ENCODE measurements at regions not wholly inside any gene's neighbourhood (a gene's known extent, or its start where the extent isn't known, plus 50 kb on each side); places are given as distances from the start of the nearest gene placed in this dataset.

DNA sequence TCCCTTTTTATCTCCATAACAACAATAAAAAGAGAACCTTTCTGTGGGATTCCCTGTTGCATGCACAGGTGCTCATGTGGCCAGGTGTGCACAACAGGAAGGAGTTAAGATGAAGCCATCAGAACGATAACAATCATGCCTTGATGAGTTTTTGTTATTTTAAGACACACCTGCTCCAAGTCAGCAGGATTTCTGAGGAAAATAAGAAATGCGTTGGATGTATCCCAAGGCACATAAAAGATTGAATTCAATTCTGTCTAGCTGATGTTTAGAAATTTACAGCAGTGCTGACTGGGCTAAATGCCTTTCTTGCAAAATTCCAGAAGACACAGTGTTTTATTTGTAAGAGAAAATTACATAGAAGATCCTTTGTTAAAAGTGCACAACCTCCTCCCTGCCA is 1678.2 kb downstream of the ARAP2 start:
- no peaks in the 10 kb centered on the region for H3K27me3 ChIP-seq
- intact Hi-C loops (cut with DNase I), result no loop called here
- no peak overlapping the region for H3K27ac ChIP-seq
- H3K4me3 ChIP-seq, result no peak overlapping the region
- no peaks in the 10 kb centered on the region for H3K36me3 ChIP-seq
- no peaks in the 10 kb centered on the region for H3K9me3 ChIP-seq
- TF ChIP-seq, protein P1, sequence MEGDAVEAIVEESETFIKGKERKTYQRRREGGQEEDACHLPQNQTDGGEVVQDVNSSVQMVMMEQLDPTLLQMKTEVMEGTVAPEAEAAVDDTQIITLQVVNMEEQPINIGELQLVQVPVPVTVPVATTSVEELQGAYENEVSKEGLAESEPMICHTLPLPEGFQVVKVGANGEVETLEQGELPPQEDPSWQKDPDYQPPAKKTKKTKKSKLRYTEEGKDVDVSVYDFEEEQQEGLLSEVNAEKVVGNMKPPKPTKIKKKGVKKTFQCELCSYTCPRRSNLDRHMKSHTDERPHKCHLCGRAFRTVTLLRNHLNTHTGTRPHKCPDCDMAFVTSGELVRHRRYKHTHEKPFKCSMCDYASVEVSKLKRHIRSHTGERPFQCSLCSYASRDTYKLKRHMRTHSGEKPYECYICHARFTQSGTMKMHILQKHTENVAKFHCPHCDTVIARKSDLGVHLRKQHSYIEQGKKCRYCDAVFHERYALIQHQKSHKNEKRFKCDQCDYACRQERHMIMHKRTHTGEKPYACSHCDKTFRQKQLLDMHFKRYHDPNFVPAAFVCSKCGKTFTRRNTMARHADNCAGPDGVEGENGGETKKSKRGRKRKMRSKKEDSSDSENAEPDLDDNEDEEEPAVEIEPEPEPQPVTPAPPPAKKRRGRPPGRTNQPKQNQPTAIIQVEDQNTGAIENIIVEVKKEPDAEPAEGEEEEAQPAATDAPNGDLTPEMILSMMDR (IDR thresholded peaks at IDR 0.05), result no peak
- TF ChIP-seq POLR2A (IDR thresholded peaks at IDR 0.05), result no peak
- no peak for ATAC-seq
- DNase-seq, result no peak
- no peaks in the 10 kb centered on the region for H3K4me1 ChIP-seq
- 48% methylated on average over 2 of the region's 2 CpGs for WGBS (ENCODE audit: insufficient coverage, low coverage, low lambda C conversion rate, missing lambda C conversion rate)

DNA sequence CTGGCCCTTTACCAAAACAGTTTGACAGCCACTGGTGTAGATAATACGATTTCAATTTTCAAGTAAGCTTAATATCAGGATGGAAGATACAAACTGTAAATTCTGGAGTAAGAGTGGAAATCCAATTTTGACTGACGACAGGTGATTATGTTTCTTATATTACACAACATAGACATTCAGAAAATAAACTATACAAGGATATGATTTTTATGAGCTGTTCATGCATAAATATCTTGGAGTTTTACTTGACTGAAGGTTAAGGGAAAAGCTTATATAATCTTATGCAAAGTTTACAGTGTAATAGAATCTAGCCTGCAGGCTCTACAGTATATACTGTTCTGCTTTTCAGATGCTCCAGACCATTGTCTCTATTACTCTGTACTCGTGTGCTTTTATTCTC is 1672.3 kb downstream of the ARAP2 start:
- DNase-seq (no peak), ATAC-seq (no peak)
- Histone ChIP-seq H3K27me3 (no peaks in the 10 kb centered on the region), H3K4me3 (no peak overlapping the region), H3K9me3 (no peaks in the 10 kb centered on the region), H3K4me1 (no peaks in the 10 kb centered on the region), H3K36me3 (no peaks in the 10 kb centered on the region), H3K27ac (no peak overlapping the region)
- no peak for TF ChIP-seq POLR2A (IDR thresholded peaks at IDR 0.05)
- TF ChIP-seq, protein P1 (IDR thresholded peaks at IDR 0.05), result no peak
- intact Hi-C loops (cut with DNase I), result no loop called here
- WGBS (ENCODE audit: insufficient coverage, low coverage, low lambda C conversion rate, missing lambda C conversion rate), result 16% methylated on average over 3 of the region's 3 CpGs

- TF ChIP-seq, protein P1 (IDR thresholded peaks at IDR 0.05), result no peak
- no peak for TF ChIP-seq POLR2A (IDR thresholded peaks at IDR 0.05)
- no peaks in the 10 kb centered on the region for H3K9me3 ChIP-seq
- no peak overlapping the region for H3K27ac ChIP-seq
- intact Hi-C loops (cut with DNase I), result no loop called here
- ATAC-seq (no peak), DNase-seq (no peak)
- no peaks in the 10 kb centered on the region for H3K36me3 ChIP-seq
- H3K4me3 ChIP-seq, result no peak overlapping the region
- 31% methylated on average over 3 of the region's 3 CpGs for WGBS (ENCODE audit: insufficient coverage, low coverage, low lambda C conversion rate, missing lambda C conversion rate)
- H3K4me1 ChIP-seq, result no peaks in the 10 kb centered on the region
- no peaks in the 10 kb centered on the region for H3K27me3 ChIP-seq
Measured at GRCh38 chr4:34615315-34615714, 1629.0 kb downstream of the ARAP2 start.

DNA sequence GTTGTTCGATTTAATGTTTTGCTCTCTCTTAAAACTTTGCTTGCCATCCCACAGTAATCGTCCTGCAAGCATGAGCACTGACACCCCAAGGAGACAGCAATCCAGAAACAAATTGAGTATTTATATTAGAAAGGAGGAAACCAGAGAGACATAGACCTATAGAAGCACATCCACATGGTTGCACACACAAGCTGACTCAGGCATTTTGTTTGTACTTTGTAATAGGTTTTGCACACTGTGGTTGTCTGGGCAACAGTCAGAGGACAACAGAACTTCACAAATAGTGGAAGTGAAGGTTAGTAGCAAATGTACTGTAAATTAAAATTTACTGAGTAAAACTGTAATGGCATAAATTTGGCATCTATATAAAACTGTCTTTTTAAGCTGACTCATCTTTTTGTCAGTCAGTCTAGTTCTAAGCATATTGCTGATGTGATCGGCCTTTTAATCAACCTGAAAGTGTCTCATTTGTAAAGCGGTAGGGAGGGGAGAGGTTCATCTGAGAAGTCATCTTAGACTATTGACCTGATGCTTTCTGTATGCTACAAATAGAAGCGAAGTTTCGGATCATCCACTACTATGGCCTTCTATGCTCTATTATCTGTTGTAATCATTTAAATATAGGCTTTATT is 1624.7 kb downstream of the ARAP2 start:
- Histone ChIP-seq H3K9me3 (no peaks in the 10 kb centered on the region), H3K4me3 (no peak overlapping the region), H3K27ac (no peak overlapping the region), H3K36me3 (no peaks in the 10 kb centered on the region), H3K4me1 (no peaks in the 10 kb centered on the region), H3K27me3 (no peaks in the 10 kb centered on the region)
- ATAC-seq, result no peak
- intact Hi-C loops (cut with DNase I), result no loop called here
- no peak for TF ChIP-seq POLR2A (IDR thresholded peaks at IDR 0.05)
- TF ChIP-seq, protein P1 (IDR thresholded peaks at IDR 0.05), result no peak
- no peak for DNase-seq
- 55% methylated on average over 6 of the region's 6 CpGs for WGBS (ENCODE audit: insufficient coverage, low coverage, low lambda C conversion rate, missing lambda C conversion rate)

DNA sequence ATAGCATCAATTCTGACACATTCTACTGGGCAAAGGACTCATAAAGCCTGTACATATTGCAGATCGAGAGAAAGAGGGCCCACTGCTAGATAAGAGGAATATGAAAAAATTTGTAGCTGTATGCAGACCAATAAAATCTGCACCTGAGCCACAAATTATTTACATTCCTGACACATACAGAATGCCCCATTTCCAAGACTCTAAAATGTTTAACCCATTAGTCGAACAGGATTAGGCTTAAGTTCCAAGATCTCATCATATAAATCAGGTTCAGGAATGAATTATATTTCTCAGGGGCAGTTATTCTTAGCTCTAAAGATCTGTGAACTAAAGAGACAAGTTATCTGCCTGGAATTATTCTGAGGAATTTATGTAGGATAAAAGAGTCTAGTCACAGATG is 1615.8 kb downstream of the ARAP2 start:
- H3K9me3 ChIP-seq, result no peaks in the 10 kb centered on the region
- H3K27ac ChIP-seq, result no peak overlapping the region
- TF ChIP-seq POLR2A (IDR thresholded peaks at IDR 0.05), result no peak
- TF ChIP-seq, protein P1 (IDR thresholded peaks at IDR 0.05), result no peak
- H3K27me3 ChIP-seq, result no peaks in the 10 kb centered on the region
- no peaks in the 10 kb centered on the region for H3K4me1 ChIP-seq
- WGBS (ENCODE audit: insufficient coverage, low coverage, low lambda C conversion rate, missing lambda C conversion rate), result 39% methylated on average over 2 of the region's 2 CpGs
- intact Hi-C loops (cut with DNase I), result no loop called here
- DNase-seq, result no peak
- no peak for ATAC-seq
- no peaks in the 10 kb centered on the region for H3K36me3 ChIP-seq
- H3K4me3 ChIP-seq, result no peak overlapping the region

All from right lobe of liver (tissue), 6 donors.